ENCODE measurements at regions not wholly inside any gene's neighbourhood (a gene's known extent, or its start where the extent isn't known, plus 50 kb on each side); places are given as distances from the start of the nearest gene placed in this dataset.

DNA sequence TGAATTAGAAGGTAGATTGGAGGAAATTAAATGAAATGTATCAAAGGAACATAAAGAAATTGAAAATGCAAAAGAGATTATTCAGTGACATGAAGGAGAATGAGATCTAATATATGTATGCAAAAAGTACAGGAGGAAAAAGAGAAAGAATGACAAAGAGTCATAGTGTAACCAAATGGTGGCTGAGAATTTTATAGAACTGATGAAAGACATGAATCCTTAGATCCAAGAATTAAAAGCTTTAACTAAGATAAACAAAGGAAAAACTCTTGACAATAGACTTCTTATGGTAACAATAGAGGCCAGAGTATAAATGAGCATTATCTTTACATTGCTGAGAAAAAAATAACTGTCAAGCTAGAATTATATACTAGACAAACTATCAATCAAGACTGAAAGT is 505.4 kb upstream of the CD180 start:
- TF ChIP-seq SIN3A (IDR thresholded peaks at IDR 0.05; ENCODE audit: borderline replicate concordance, insufficient read depth, low read length): no peak
- no peak for TF ChIP-seq TAF1 (IDR thresholded peaks at IDR 0.05; ENCODE audit: borderline replicate concordance, insufficient read depth, low read length)
- TF ChIP-seq POLR2AphosphoS5 (IDR thresholded peaks at IDR 0.05; ENCODE audit: low read depth, low read length): no peak
- TF ChIP-seq, protein P1, sequence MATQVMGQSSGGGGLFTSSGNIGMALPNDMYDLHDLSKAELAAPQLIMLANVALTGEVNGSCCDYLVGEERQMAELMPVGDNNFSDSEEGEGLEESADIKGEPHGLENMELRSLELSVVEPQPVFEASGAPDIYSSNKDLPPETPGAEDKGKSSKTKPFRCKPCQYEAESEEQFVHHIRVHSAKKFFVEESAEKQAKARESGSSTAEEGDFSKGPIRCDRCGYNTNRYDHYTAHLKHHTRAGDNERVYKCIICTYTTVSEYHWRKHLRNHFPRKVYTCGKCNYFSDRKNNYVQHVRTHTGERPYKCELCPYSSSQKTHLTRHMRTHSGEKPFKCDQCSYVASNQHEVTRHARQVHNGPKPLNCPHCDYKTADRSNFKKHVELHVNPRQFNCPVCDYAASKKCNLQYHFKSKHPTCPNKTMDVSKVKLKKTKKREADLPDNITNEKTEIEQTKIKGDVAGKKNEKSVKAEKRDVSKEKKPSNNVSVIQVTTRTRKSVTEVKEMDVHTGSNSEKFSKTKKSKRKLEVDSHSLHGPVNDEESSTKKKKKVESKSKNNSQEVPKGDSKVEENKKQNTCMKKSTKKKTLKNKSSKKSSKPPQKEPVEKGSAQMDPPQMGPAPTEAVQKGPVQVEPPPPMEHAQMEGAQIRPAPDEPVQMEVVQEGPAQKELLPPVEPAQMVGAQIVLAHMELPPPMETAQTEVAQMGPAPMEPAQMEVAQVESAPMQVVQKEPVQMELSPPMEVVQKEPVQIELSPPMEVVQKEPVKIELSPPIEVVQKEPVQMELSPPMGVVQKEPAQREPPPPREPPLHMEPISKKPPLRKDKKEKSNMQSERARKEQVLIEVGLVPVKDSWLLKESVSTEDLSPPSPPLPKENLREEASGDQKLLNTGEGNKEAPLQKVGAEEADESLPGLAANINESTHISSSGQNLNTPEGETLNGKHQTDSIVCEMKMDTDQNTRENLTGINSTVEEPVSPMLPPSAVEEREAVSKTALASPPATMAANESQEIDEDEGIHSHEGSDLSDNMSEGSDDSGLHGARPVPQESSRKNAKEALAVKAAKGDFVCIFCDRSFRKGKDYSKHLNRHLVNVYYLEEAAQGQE (IDR thresholded peaks at IDR 0.05; ENCODE audit: insufficient read depth in 1 of 2, low read depth in 2 of 2, low read length in 2 of 2): no peak

All from PFSK-1 (cell line).